Parathyroid adenoma (tissue), 2 donors: ENCODE measurements at regions not wholly inside any gene's neighbourhood (a gene's known extent, or its start where the extent isn't known, plus 50 kb on each side); places are given as distances from the start of the nearest gene placed in this dataset.

Experiments used
- H2AFZ ChIP-seq: fragments of 300-600 bp; sonication (generic); one replicate; pipeline ENCODE4 v1.7.0; 2017; ENCODE audit warnings: antibody characterized with exemption, mild to moderate bottlenecking
- H3K27ac ChIP-seq: fragments of 300-600 bp; sonication (generic); one replicate; pipeline ENCODE4 v1.7.0; 2017
- H3K27me3 ChIP-seq: fragments of 300-600 bp; sonication (generic); one replicate; pipeline ENCODE4 v1.7.0; 2017; ENCODE audit warnings: low read length; ENCODE audit not compliant: control insufficient read depth, insufficient read depth
- H3K36me3 ChIP-seq: fragments of 300-600 bp; sonication (generic); one replicate; pipeline ENCODE4 v1.7.0; 2017; ENCODE audit warnings: low read length; ENCODE audit not compliant: control insufficient read depth, insufficient read depth
- H3K4me1 ChIP-seq: fragments of 300-600 bp; sonication (generic); one replicate; pipeline ENCODE4 v1.7.0; 2017; ENCODE audit warnings: control low read depth
- H3K4me2 ChIP-seq: fragments of 300-600 bp; sonication (generic); one replicate; pipeline ENCODE4 v1.7.0; 2017; ENCODE audit warnings: low read length
- H3K4me3 ChIP-seq: fragments of 300-600 bp; sonication (generic); one replicate; pipeline ENCODE4 v1.7.0; 2017; ENCODE audit warnings: low read depth, low read length
- H3K79me2 ChIP-seq: fragments of 300-600 bp; sonication (generic); one replicate; pipeline ENCODE4 v1.7.0; 2017; ENCODE audit warnings: control low read depth
- H3K9ac ChIP-seq: fragments of 300-600 bp; sonication (generic); one replicate; pipeline ENCODE4 v1.7.0; 2017; ENCODE audit warnings: mild to moderate bottlenecking
- H3K9me3 ChIP-seq: fragments of 300-600 bp; sonication (generic); one replicate; pipeline ENCODE4 v1.7.0; 2017; ENCODE audit warnings: low read length; ENCODE audit not compliant: control insufficient read depth
- TF ChIP-seq, protein P1 (sequence below): fragments of 300-600 bp; sonication (generic); IDR thresholded peaks from one replicate; pipeline ENCODE4 v1.7.0; 2017; ENCODE audit warnings: antibody characterized with exemption, mild to moderate bottlenecking
- donor health status: primary hyperparathyroidism.

DNA sequence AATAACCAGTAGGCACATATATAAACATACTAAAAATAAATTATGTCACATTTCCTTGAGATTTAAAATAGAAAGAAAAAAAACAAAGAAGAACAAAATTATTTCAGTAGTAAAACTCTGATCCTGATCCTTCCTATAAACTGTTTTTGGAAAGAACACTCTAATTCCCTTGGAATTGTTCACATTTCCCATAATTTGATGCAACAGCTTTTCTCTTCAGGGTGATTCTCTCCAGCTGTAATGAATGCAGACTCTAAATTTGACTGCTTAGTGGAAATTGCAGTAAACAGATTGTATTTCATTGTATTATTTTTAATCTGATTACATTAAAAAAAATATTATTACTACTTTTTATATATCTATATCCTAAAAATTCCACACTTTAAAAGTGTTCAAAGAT, 70.2 kb upstream of the ABI3BP start:
- TF ChIP-seq, protein P1, sequence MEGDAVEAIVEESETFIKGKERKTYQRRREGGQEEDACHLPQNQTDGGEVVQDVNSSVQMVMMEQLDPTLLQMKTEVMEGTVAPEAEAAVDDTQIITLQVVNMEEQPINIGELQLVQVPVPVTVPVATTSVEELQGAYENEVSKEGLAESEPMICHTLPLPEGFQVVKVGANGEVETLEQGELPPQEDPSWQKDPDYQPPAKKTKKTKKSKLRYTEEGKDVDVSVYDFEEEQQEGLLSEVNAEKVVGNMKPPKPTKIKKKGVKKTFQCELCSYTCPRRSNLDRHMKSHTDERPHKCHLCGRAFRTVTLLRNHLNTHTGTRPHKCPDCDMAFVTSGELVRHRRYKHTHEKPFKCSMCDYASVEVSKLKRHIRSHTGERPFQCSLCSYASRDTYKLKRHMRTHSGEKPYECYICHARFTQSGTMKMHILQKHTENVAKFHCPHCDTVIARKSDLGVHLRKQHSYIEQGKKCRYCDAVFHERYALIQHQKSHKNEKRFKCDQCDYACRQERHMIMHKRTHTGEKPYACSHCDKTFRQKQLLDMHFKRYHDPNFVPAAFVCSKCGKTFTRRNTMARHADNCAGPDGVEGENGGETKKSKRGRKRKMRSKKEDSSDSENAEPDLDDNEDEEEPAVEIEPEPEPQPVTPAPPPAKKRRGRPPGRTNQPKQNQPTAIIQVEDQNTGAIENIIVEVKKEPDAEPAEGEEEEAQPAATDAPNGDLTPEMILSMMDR = no peak

DNA sequence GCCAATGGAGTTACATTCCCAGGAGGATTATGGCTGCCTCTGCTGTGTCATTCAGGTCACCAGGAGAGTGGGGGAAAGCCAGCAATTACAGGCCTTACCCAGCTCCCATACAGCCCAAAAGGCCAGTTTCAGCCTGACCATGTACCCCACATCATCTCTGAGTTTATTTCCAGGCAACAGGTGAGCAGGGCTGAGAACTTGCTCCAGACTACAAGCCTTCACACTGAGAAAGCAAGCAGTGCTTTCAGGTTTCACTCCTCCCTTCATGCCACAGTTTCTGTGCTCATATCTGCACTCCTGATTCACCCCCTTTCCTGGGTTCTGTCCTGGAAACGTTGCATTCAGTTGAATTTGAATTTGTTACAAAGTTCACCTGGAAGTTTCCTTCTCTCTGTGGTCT, 68.1 kb upstream of the ABI3BP start:
- no peak overlapping the region for H3K27ac ChIP-seq
- no peaks in the 10 kb centered on the region for H3K36me3 ChIP-seq
- H3K4me3 ChIP-seq = no peak overlapping the region
- H3K27me3 ChIP-seq = no peaks in the 10 kb centered on the region
- TF ChIP-seq, protein P1 = no peak
- H2AFZ ChIP-seq = no peak overlapping the region
- H3K9me3 ChIP-seq = peaks cover 9% of the 10 kb centered on the region
- no peak overlapping the region for H3K9ac ChIP-seq
- no peak overlapping the region for H3K4me2 ChIP-seq
- no peaks in the 10 kb centered on the region for H3K4me1 ChIP-seq
- no peaks in the 10 kb centered on the region for H3K79me2 ChIP-seq

More for the DNA sequence above, 70.2 kb upstream of the ABI3BP start:
- Histone ChIP-seq H3K4me2 (no peak overlapping the region), H3K9ac (no peak overlapping the region), H3K27me3 (no peaks in the 10 kb centered on the region), H3K27ac (no peak overlapping the region), H3K4me1 (no peaks in the 10 kb centered on the region), H3K36me3 (no peaks in the 10 kb centered on the region), H3K79me2 (no peaks in the 10 kb centered on the region), H2AFZ (no peak overlapping the region), H3K4me3 (no peak overlapping the region), H3K9me3 (peaks cover 3% of the 10 kb centered on the region)

DNA sequence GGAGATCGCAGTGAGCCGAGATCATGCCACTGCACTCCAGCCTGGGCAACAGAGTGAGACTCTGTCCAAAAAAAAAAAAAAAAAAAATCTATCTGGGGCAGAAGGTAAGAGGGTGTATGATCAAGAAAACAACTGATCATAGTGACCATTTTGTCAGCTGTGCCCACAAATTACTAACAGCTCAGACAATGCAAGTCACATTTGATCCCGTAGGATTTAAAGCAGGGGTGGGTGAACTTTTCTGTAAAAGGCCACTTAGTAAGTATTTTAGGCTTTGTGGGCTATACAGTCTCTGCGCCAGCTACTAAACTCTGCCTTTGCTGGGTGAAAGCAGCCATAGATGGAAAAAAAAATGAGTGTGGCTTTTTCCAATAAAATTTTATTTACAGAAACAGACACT, 57.6 kb upstream of the ABI3BP start:
- no peaks in the 10 kb centered on the region for H3K36me3 ChIP-seq
- no peaks in the 10 kb centered on the region for H3K27me3 ChIP-seq
- TF ChIP-seq, protein P1 = no peak
- H3K4me1 ChIP-seq = no peaks in the 10 kb centered on the region
- no peaks in the 10 kb centered on the region for H3K79me2 ChIP-seq
- H3K4me3 ChIP-seq = no peak overlapping the region
- no peak overlapping the region for H3K9ac ChIP-seq
- no peaks in the 10 kb centered on the region for H3K9me3 ChIP-seq
- no peak overlapping the region for H2AFZ ChIP-seq
- H3K4me2 ChIP-seq = no peak overlapping the region
- H3K27ac ChIP-seq = no peak overlapping the region

DNA sequence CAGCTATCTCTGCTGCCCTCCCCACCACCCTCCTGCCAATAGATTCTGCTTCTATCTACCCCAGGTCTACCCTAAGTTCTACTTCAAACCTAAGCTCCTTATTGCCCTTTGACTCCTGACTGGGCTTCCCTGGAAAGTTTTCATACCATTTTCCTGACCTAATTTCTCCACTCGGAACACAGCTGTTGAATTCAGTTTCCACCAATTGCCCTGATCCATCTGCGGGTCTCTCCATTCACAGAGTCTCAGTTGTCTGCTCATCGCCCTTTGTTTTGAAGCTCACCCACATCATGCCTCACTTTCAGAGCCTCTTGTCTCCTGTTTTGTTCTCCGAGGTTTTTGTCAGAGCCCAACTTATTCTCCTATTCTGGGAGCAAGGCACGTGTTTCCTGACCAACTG, 56.8 kb upstream of the ABI3BP start:
- Histone ChIP-seq H3K4me2 (no peak overlapping the region), H2AFZ (no peak overlapping the region), H3K4me3 (no peak overlapping the region), H3K4me1 (no peaks in the 10 kb centered on the region), H3K27me3 (no peaks in the 10 kb centered on the region), H3K9ac (no peak overlapping the region), H3K27ac (no peak overlapping the region), H3K36me3 (no peaks in the 10 kb centered on the region), H3K79me2 (no peaks in the 10 kb centered on the region), H3K9me3 (no peaks in the 10 kb centered on the region)
- TF ChIP-seq, protein P1 = no peak

DNA sequence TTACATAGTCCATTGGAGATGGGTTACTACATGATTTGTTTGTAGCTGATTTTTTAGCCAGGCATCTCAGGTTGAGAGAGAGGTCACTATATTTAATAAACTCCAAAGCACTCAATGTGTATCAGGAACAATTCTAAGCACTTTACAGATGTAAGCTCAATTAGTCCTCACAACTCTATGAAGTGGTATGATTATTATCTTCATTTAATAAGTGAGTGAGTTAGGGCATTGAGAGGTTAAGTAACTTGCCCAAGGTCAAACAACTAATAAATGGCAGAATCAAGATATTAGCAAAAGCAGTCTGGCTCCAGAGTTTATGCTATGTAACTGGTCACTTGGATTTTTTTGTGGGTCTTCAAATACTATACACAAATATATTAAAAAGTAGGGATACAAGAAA, 56.3 kb upstream of the ABI3BP start:
- Histone ChIP-seq H3K4me2 (no peak overlapping the region), H3K79me2 (no peaks in the 10 kb centered on the region), H3K36me3 (no peaks in the 10 kb centered on the region), H3K4me1 (no peaks in the 10 kb centered on the region), H3K4me3 (no peak overlapping the region), H3K27ac (no peak overlapping the region), H3K9me3 (no peaks in the 10 kb centered on the region), H3K9ac (no peak overlapping the region), H3K27me3 (no peaks in the 10 kb centered on the region), H2AFZ (no peak overlapping the region)
- TF ChIP-seq, protein P1 = no peak
